ENCODE measurements at regions not wholly inside any gene's neighbourhood (a gene's known extent, or its start where the extent isn't known, plus 50 kb on each side); places are given as distances from the start of the nearest gene placed in this dataset.

DNA sequence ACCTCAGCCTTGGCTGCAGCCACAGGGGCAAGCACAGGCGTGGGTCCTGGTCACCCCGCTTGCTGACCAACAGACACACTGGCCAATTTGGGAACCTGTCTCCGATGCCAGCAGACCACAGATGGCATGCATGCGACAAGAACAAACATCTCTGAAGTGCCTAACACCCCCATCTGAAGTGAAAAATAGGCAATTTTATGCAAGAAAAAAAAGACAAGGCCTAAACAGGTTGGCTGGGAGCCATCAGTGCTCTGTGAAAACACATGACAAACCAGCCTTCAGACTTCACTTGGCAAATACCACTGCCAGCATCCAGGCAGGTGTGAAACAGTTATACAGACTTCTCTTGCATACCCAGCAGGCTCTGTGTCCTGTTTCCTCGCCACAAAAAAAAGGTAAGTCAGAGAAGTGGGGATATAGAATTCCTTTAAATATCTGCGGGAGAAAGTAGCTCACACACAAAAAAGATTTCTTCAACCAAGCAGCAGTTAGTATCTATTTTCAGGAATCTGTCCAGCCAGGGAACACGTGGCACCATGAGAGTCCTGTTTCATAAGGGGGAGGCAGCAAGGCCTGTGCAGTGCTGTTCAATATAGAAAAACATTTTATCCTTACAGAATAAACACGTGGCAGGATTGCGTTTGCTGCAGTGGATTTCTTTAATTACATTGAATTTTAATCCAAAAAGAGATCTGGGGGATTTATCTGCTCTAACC is 293.4 kb upstream of the MKLN1 start:
- no peak overlapping the region for H2AFZ ChIP-seq (ENCODE audit: low read depth, low read length)
- H3K9me3 ChIP-seq (ENCODE audit: insufficient read depth, low read length, severe bottlenecking) = no peaks in the 10 kb centered on the region
- H3K79me2 ChIP-seq (ENCODE audit: insufficient read depth, low read length) = peaks cover 95% of the 10 kb centered on the region
- no peak overlapping the region for H3K9ac ChIP-seq (ENCODE audit: low read depth, low read length)
- H3K27me3 ChIP-seq (ENCODE audit: insufficient read depth, low read length, poor library complexity) = no peaks in the 10 kb centered on the region
- no peak overlapping the region for H3K4me3 ChIP-seq (ENCODE audit: low read depth in 1 of 2, low read length in 2 of 2)
- peaks cover 16% of the 10 kb centered on the region for H4K20me1 ChIP-seq (ENCODE audit: insufficient read depth, low read length)
- TF ChIP-seq, protein P1, sequence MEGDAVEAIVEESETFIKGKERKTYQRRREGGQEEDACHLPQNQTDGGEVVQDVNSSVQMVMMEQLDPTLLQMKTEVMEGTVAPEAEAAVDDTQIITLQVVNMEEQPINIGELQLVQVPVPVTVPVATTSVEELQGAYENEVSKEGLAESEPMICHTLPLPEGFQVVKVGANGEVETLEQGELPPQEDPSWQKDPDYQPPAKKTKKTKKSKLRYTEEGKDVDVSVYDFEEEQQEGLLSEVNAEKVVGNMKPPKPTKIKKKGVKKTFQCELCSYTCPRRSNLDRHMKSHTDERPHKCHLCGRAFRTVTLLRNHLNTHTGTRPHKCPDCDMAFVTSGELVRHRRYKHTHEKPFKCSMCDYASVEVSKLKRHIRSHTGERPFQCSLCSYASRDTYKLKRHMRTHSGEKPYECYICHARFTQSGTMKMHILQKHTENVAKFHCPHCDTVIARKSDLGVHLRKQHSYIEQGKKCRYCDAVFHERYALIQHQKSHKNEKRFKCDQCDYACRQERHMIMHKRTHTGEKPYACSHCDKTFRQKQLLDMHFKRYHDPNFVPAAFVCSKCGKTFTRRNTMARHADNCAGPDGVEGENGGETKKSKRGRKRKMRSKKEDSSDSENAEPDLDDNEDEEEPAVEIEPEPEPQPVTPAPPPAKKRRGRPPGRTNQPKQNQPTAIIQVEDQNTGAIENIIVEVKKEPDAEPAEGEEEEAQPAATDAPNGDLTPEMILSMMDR (IDR thresholded peaks at IDR 0.05; ENCODE audit: borderline replicate concordance, extremely low read depth, low read length, poor library complexity, severe bottlenecking) = no peak
- TF ChIP-seq EZH2 (IDR thresholded peaks at IDR 0.05; ENCODE audit: borderline replicate concordance, low read depth, low read length, severe bottlenecking) = no peak
- H3K27ac ChIP-seq (ENCODE audit: low read length) = peak overlapping the region; percentile 49
- peak; percentile 82 for ATAC-seq (ENCODE audit: insufficient read depth, low read depth)
- peak; percentile 51 for DNase-seq
- no peak overlapping the region; the same call in 1 of the 2 replicates for H3K4me2 ChIP-seq (ENCODE audit: insufficient read depth, low read length)
- peaks cover 46% of the 10 kb centered on the region for H3K4me1 ChIP-seq (ENCODE audit: insufficient read depth, low read length)
- peaks cover 8% of the 10 kb centered on the region; the same call in 1 of the 2 replicates for H3K36me3 ChIP-seq (ENCODE audit: insufficient read depth, low read length)

DNA sequence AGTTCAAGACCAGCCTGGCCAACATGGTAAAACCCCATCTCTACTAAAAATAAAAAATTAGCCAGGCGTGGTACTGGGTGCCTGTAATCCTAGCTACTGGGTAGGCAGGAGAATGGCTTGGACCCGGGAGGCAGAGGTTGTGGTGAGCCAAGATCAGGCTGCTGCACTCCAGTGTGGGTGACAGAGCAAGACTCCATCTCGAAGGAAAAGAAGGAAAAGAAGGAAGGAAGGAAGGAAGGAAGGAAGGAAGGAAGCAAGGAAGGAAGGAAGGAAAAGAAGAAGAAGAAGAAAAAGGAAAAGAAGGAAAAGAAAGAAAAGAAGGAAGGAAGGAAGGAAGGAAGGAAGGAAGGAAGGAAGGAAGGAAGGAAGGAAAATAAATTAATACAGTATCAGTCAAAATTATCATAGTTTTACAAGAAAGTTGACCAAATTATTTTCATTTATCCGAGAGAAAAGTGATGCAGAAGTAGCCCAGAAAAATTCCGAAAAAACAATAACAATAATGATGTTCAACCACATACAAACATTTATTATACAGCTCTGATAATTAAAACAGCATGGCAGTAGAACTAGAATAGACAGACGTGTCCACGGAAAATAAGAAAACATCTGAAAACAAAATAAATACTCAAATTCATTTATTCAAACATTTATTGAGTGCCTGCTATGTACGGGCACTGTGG is 292.4 kb upstream of the MKLN1 start:
- Histone ChIP-seq H3K79me2 (ENCODE audit: insufficient read depth, low read length) (peaks cover 95% of the 10 kb centered on the region), H4K20me1 (ENCODE audit: insufficient read depth, low read length) (peaks cover 13% of the 10 kb centered on the region), H2AFZ (ENCODE audit: low read depth, low read length) (no peak overlapping the region), H3K9me3 (ENCODE audit: insufficient read depth, low read length, severe bottlenecking) (no peaks in the 10 kb centered on the region), H3K27ac (ENCODE audit: low read length) (0 out of 2 replicates have a peak overlapping the region, but pooled peaks have one; percentile 35), H3K27me3 (ENCODE audit: insufficient read depth, low read length, poor library complexity) (no peaks in the 10 kb centered on the region), H3K9ac (ENCODE audit: low read depth, low read length) (no peak overlapping the region), H3K4me1 (ENCODE audit: insufficient read depth, low read length) (peaks cover 50% of the 10 kb centered on the region), H3K4me3 (ENCODE audit: low read depth in 1 of 2, low read length in 2 of 2) (no peak overlapping the region), H3K36me3 (ENCODE audit: insufficient read depth, low read length) (peaks cover 8% of the 10 kb centered on the region; the same call in 1 of the 2 replicates), H3K4me2 (ENCODE audit: insufficient read depth, low read length) (no peak overlapping the region)
- TF ChIP-seq, protein P1 (IDR thresholded peaks at IDR 0.05; ENCODE audit: borderline replicate concordance, extremely low read depth, low read length, poor library complexity, severe bottlenecking) = no peak
- TF ChIP-seq EZH2 (IDR thresholded peaks at IDR 0.05; ENCODE audit: borderline replicate concordance, low read depth, low read length, severe bottlenecking) = no peak
- ATAC-seq (ENCODE audit: insufficient read depth, low read depth) (no peak), DNase-seq (no peak)

DNA sequence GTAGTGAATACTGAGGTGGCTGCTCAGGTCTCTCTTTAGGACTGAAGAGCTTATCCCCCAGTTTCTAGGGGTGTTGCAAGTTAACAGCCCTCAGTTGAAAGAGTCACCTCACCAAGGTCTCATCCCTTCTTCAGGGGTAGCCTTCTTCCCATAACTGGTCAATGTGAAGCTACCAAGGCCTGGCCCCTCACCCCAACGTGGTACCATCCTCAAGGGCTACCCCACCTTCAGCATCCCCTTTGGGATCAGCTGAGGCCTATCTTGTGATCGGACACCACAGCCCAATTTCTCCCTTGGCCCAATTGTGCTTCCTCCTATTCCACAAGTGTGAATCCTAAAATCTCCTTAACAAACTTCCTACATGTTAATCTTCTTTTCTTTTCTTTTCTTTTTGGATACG is 289.5 kb upstream of the MKLN1 start:
- no peak for ATAC-seq (ENCODE audit: insufficient read depth, low read depth)
- Histone ChIP-seq H3K4me3 (ENCODE audit: low read depth in 1 of 2, low read length in 2 of 2) (no peak overlapping the region), H3K4me2 (ENCODE audit: insufficient read depth, low read length) (0 out of 2 replicates have a peak overlapping the region, but pooled peaks have one; percentile 6), H4K20me1 (ENCODE audit: insufficient read depth, low read length) (peaks cover 17% of the 10 kb centered on the region), H3K4me1 (ENCODE audit: insufficient read depth, low read length) (peaks cover 54% of the 10 kb centered on the region), H3K27ac (ENCODE audit: low read length) (peak overlapping the region; percentile 17; the same call in 1 of the 2 replicates), H2AFZ (ENCODE audit: low read depth, low read length) (no peak overlapping the region), H3K9me3 (ENCODE audit: insufficient read depth, low read length, severe bottlenecking) (no peaks in the 10 kb centered on the region), H3K27me3 (ENCODE audit: insufficient read depth, low read length, poor library complexity) (no peaks in the 10 kb centered on the region), H3K36me3 (ENCODE audit: insufficient read depth, low read length) (peaks cover 8% of the 10 kb centered on the region; the same call in 1 of the 2 replicates), H3K9ac (ENCODE audit: low read depth, low read length) (no peak overlapping the region), H3K79me2 (ENCODE audit: insufficient read depth, low read length) (peaks cover 97% of the 10 kb centered on the region)
- TF ChIP-seq EZH2 (IDR thresholded peaks at IDR 0.05; ENCODE audit: borderline replicate concordance, low read depth, low read length, severe bottlenecking) = no peak
- TF ChIP-seq, protein P1 (IDR thresholded peaks at IDR 0.05; ENCODE audit: borderline replicate concordance, extremely low read depth, low read length, poor library complexity, severe bottlenecking) = no peak
- no peak for DNase-seq
